ENCODE measurements at regions not wholly inside any gene's neighbourhood (a gene's known extent, or its start where the extent isn't known, plus 50 kb on each side); places are given as distances from the start of the nearest gene placed in this dataset.
A peak's percentile ranks its signal among the peaks of the same experiment; 100 is the strongest.

- no peak for DNase-seq
Measured at GRCh38 chr1:42096554-42096953, 56.7 kb upstream of the GUCA2B start.

DNA sequence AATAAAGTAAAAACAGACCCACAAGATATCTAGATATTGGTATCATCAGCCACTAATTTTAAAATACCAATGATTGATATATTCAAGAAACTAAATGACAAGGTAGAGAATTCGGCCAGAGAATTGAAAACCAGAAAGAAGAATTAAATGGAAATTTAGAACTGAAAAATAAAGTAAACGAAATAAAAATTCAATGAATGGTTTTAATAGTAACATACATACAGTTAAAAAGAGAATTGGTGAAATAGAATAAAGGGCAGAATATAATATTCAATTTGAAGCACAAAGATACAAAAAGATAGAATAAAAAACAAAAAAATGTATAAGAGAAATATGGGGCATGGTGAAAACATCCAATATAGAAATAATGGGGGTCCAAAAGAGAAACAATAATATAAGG is 64.0 kb upstream of the GUCA2B start:
- DNase-seq = no peak

GRCh38 chr1:42086146-42086545 is 67.1 kb upstream of the GUCA2B start:
- DNase-seq = no peak

DNA sequence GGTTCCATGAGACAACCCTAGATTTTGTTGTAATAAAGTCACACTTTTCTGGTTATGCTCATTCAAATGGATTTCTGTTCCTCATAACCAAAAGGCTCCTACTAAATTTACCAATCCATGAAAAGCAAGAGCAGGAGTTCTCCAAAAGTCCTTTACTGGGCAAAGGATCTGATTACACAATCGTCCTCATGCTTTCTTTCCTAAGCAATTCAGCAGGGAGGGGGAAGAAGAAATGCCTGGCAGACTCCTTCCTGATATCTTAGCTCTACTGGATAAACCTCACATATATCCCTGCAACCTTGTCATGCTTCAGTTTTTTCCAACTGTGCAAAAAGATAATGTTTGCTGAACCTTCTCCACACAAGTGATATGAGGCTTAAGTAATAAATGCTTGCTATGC is 67.6 kb upstream of the GUCA2B start:
- DNase-seq = no peak

GRCh38 chr1:42081475-42081874 is 71.7 kb upstream of the GUCA2B start:
- DNase-seq = no peak

GRCh38 chr1:42075179-42075578 is 78.0 kb upstream of the GUCA2B start:
- DNase-seq = no peak

DNA sequence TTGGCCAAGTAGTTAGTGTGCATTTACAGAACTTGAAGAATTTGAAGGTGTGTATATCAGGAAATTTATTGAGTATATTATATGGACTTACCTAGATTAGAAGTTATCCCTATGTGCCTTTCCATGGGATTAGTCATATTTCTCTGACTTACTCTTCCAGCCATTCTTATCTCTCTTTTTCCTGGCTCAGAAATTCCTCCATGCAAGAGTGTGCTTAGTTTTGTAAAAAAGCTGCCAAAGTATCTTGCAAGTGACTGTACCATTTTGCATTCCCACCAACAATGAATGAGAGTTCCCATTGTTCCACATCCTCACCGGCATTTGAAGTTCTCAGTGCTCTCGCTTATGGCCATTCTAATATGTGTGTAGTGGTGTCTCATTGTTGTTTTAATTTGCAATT is 82.2 kb upstream of the GUCA2B start:
- DNase-seq = no peak

GRCh38 chr1:42057800-42058199 is 95.4 kb upstream of the GUCA2B start:
- no peak for DNase-seq

- no peak for DNase-seq
Measured at GRCh38 chr1:42056460-42056859, 96.8 kb upstream of the GUCA2B start.

- DNase-seq = no peak
Measured at GRCh38 chr1:42055061-42055460, 98.1 kb upstream of the GUCA2B start.

- DNase-seq = no peak
Measured at GRCh38 chr1:42052072-42052699, 101.0 kb upstream of the GUCA2B start.

GRCh38 chr1:42047508-42047880 is 105.7 kb upstream of the GUCA2B start:
- DNase-seq = no peak

- no peak for DNase-seq
Measured at GRCh38 chr1:42046761-42047507, 106.3 kb upstream of the GUCA2B start.

DNA sequence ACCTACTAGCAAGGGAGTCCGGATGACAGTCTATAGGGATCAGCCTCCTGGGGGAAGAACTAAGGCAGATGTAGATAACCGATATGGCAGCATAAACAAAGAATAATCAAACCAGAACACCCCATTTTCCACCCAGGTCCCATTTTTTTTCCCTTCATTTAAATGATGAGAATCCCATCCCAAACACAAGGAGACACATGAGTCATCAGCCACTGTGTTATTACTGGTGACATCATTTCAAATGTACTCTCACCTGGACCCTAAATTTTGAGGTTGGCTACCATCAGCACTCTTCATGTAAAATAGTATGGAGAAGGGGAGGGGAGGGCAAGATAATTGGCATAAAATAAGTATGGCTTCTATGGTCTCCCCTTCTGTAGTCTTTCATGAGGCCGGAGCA is 108.9 kb upstream of the GUCA2B start:
- no peak for DNase-seq

GRCh38 chr1:42043811-42044210 is 109.4 kb upstream of the GUCA2B start:
- no peak for DNase-seq

- DNase-seq = no peak
Measured at GRCh38 chr1:42043182-42043581, 110.0 kb upstream of the GUCA2B start.

DNA sequence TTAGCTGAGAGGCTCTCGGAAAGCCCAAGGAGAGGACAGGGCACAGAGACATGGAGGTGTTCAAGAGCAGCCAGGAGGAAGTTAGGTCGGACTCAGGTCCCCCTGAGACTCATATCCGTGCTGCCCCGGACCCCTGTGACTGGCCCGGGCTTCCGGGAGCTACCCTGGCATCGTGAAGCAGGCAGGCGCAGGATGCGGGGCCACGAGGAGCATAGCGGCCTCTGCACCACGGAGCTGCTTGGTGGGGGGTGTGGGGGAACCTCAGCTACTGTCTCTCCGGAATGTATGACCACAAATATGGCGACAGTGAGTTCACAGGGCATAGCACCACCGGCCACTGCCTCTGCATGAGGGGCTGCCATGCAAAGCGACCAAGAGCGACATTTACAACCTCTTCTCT is 112.2 kb upstream of the GUCA2B start:
- no peak for DNase-seq

- no peak for DNase-seq
Measured at GRCh38 chr1:42040159-42040558, 113.1 kb upstream of the GUCA2B start.

DNA sequence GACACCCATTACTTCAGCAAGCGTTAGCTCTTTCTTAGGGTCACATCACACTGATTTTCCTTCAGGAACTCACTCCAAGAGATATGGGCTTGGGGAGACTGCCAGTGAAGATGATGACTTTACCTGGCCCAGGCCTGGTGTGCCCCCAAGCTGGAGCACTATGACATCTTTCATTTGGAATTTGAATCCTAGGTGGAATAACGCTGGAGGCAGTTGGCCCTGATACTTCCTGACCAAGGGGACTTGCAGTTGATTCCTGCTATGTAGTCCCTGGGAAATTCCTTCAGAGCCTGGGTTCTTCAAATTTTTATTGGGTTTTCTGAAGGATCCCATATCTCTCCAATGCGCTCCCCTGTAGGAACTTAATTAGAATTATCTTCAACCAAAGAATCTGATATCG is 114.9 kb upstream of the GUCA2B start:
- DNase-seq = no peak

DNA sequence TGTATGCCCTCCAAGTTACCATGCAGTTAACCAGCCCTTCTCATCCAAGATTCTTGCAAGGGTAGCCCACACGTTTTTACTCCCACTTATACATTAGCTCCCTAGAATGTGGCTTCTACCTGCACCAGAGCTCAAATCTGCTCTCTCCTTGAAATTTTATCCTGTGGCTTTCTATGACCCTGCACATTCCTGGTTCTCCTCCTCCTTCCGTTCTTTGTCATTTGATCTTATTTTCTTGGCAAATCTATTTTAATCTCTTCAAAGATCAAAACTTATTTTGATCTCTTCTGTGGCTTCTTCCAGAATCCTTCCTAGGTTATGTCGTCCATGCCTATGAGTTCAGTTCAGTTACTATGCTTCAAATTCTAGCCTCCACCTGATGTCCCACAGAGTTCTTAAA is 115.6 kb upstream of the GUCA2B start:
- no peak for DNase-seq

- DNase-seq = no peak
Measured at GRCh38 chr1:42037161-42037560, 116.0 kb upstream of the GUCA2B start.

DNA sequence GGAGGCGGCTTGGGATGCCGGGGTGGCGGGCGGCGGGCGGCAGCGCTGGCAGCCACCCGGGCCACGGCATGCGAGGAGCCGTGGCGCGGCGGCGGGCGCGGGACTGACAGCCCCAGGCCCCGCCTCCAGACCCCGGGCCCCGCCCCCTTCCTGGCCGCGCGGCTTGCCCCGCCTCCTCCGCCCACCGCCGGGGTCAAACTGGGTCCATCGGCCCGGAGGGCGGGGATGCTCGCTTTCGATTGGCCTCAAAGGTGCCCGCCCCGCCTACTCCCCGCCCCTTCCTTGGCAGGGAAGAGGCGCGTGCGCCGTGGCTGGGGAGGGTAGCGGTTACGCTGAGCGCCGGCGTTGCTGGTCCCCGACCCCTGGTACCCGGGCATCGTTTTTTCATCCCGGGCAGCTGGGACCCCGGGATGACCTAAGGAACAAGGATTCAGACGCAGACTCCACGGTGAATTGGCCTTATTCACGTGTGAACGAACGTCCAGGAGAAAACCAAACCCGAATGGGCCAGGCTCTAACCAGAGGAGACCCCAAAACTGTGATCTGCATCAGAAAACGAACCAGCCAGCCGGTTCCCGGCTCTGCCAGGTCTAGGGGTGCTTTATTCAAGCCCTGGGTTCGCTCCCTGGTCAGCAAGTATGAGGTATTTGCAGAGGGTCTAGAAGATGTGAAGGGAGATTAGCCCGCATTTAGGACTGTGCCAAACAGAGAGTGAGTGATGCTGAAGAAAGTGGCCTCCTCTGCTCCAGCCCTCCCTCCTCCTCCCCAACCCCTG is 117.2 kb upstream of the GUCA2B start:
- DNase-seq = peak; percentile 99

GRCh38 chr1:42035205-42035829 is 116.6 kb upstream of the HIVEP3 start:
- no peak for DNase-seq

DNA sequence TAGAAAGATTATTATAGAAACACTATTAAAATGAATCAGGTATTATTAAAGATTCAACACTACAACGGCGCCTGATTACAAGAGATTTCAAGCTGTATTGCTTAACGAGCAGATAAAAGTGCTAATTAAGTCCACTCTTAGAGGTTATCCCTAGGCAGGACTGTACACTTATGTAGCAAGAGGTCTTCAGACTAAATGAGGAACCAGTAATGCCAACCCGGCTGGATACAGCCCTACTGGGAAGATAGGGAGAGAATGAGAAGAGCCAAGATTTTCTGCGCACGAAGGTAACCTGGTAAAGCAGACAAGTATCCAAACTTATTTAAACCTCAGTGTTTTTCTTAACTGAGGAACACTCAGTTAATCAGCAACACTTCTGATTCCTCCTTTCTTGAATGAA is 115.7 kb upstream of the HIVEP3 start:
- DNase-seq = no peak
